Activated T-cell treated with anti-CD3 and anti-CD28 coated beads, Interleukin-2, amount 50 U/mL, for 4 hours (primary cell): ENCODE measurements at regions not wholly inside any gene's neighbourhood (a gene's known extent, or its start where the extent isn't known, plus 50 kb on each side); places are given as distances from the start of the nearest gene placed in this dataset.
"Not testable (repeated sequence)": the region's sequence is repeated elsewhere in the genome, so short reads cannot be mapped to it uniquely, and the experiment has no call there.

ENCODE experiments used
- ATAC-seq, 2 donors: fragments of 200-7000 bp; cut with Tn5 transposase; one replicate each; pipeline ENCODE4 v1.10.0; 2021
- DNase-seq: peaks from one replicate; pipeline ENCODE4 v3.0.0-alpha.2; 2020
- H3K27me3 Mint-ChIP-seq: one replicate; pipeline ENCODE4 v1.8.0; 2021; ENCODE audit warnings: low read depth, mixed read lengths
- H3K36me3 Mint-ChIP-seq: one replicate; pipeline ENCODE4 v1.8.0; 2022; ENCODE audit warnings: mixed read lengths; ENCODE audit not compliant: insufficient read depth
- H3K4me1 Mint-ChIP-seq: one replicate; pipeline ENCODE4 v1.8.0; 2021; ENCODE audit warnings: low read depth, mixed read lengths
- H3K4me3 Mint-ChIP-seq: one replicate; pipeline ENCODE4 v1.8.0; 2021; ENCODE audit warnings: mild to moderate bottlenecking, moderate library complexity, mixed read lengths
- H3K9me3 Mint-ChIP-seq: one replicate; pipeline ENCODE4 v1.8.0; 2021; ENCODE audit warnings: mixed read lengths

DNA sequence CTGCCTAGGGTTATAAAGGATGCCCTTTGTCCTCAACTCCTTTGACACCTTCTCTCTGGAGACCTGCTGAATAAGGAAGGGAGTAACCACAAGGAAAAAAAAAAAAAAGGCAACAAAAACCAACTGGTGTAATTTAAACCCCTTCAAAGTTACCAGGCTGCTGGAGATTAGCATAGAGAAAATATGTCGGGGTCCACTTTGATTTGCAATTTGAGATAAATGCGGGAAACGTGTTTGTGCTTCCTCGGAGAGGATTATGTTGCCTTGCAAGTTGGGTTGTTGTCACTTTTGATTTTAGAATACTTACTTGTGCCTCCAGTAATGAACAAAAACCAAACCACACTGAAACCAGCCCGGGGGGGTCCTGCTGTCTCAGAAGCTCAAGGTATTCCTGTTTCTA, 200.2 kb upstream of the MYL2 start:
- Mint-ChIP-seq H3K4me3 (no peak overlapping the region), H3K4me1 (no peaks in the 10 kb centered on the region), H3K9me3 (no peaks in the 10 kb centered on the region), H3K36me3 (no peaks in the 10 kb centered on the region), H3K27me3 (peaks cover 13% of the 10 kb centered on the region)
- DNase-seq (no peak), ATAC-seq (no peak)

- Mint-ChIP-seq H3K9me3 (no peaks in the 10 kb centered on the region), H3K36me3 (no peaks in the 10 kb centered on the region), H3K4me3 (no peak overlapping the region), H3K27me3 (peaks cover 11% of the 10 kb centered on the region), H3K4me1 (peaks cover 1% of the 10 kb centered on the region)
- ATAC-seq (no peak), DNase-seq (no peak)
These were observed 196.6 kb upstream of the MYL2 start for GRCh38 chr12:111117017-111117416.

GRCh38 chr12:111113313-111113712, 192.9 kb upstream of the MYL2 start:
- H3K4me3 Mint-ChIP-seq, ATAC-seq, H3K36me3 Mint-ChIP-seq, DNase-seq, H3K4me1 Mint-ChIP-seq, H3K27me3 Mint-ChIP-seq, H3K9me3 Mint-ChIP-seq: not testable (repeated sequence)

- Mint-ChIP-seq H3K9me3 (no peaks in the 10 kb centered on the region), H3K27me3 (peaks cover 5% of the 10 kb centered on the region), H3K4me3 (no peak overlapping the region), H3K4me1 (peaks cover 3% of the 10 kb centered on the region), H3K36me3 (no peaks in the 10 kb centered on the region)
- ATAC-seq (no peak), DNase-seq (no peak)
These were observed 192.1 kb upstream of the MYL2 start for GRCh38 chr12:111112311-111113098.

- DNase-seq (no peak), ATAC-seq (no peak)
- no peak overlapping the region for H3K4me3 Mint-ChIP-seq
- peaks cover 3% of the 10 kb centered on the region for H3K27me3 Mint-ChIP-seq
- H3K9me3 Mint-ChIP-seq: no peaks in the 10 kb centered on the region
- H3K4me1 Mint-ChIP-seq: peaks cover 3% of the 10 kb centered on the region
- no peaks in the 10 kb centered on the region for H3K36me3 Mint-ChIP-seq
These were observed 191.3 kb upstream of the MYL2 start for GRCh38 chr12:111111681-111112080.

GRCh38 chr12:111110556-111110955, 190.2 kb upstream of the MYL2 start:
- no peak overlapping the region for H3K4me3 Mint-ChIP-seq
- peaks cover 3% of the 10 kb centered on the region for H3K27me3 Mint-ChIP-seq
- DNase-seq: no peak
- no peaks in the 10 kb centered on the region for H3K36me3 Mint-ChIP-seq
- peaks cover 3% of the 10 kb centered on the region for H3K4me1 Mint-ChIP-seq
- no peaks in the 10 kb centered on the region for H3K9me3 Mint-ChIP-seq
- no peak for ATAC-seq

DNA sequence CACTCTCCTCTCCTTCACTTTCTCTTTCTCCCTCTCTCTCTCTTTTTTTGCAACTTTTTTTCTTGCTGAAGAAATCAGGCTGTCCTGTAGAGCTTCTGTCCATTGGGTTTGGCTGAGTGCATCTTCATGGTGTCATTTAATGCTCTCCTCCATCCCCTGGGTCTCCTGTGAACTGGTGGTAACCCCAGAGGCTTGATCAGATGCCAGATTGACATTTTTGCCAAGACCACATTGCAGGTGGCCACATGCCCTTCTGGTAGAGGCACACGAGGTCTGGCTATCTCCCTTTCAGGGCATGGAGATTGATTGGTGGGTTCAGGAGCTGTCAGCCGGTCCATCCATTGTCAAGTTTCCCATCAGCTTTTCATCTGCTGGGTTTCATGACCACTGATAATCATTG, 188.3 kb upstream of the MYL2 start:
- Mint-ChIP-seq H3K4me1 (peaks cover 3% of the 10 kb centered on the region), H3K9me3 (no peaks in the 10 kb centered on the region), H3K27me3 (no peaks in the 10 kb centered on the region), H3K36me3 (no peaks in the 10 kb centered on the region), H3K4me3 (no peak overlapping the region)
- ATAC-seq (no peak), DNase-seq (no peak)

DNA sequence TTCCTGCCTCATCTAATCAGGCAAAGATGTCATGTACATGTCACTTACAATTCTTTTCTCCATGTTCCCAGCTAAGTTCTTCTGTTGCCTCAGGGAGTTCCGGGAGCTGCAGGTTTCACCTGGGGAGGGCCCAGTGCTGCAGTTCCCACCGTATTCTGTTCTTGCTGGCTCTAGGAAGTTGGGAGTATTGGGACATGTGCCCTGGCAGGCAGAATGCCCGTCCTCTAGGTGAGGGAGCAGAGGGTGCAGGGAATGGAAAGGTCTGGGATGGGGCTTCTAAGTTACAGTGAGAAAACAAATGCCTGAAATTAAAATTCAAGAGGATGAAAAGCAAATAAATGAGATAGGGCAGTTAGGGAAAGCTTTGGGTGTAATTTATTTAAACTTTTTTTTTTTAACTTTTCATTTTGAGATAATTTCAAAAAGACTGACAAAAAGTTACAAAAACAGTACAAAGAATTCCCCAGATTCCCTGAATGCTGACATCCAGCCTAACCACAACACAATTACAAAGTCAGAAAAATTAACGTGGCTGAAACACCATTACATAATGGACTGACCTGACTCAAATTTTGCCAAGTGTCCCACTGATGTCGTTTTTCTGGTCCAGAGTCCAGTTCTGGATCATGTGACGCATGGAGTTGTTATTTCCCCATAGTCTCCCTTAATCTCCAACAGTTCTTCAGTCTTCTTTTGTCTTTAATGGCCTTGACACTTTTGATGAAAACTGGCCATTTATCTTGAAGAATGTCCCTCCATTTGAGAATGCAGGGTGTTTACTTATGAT, 187.2 kb upstream of the MYL2 start:
- H3K4me1 Mint-ChIP-seq: peaks cover 3% of the 10 kb centered on the region
- DNase-seq (no peak), ATAC-seq (no peak)
- no peak overlapping the region for H3K4me3 Mint-ChIP-seq
- no peaks in the 10 kb centered on the region for H3K9me3 Mint-ChIP-seq
- no peaks in the 10 kb centered on the region for H3K36me3 Mint-ChIP-seq
- H3K27me3 Mint-ChIP-seq: no peaks in the 10 kb centered on the region

DNA sequence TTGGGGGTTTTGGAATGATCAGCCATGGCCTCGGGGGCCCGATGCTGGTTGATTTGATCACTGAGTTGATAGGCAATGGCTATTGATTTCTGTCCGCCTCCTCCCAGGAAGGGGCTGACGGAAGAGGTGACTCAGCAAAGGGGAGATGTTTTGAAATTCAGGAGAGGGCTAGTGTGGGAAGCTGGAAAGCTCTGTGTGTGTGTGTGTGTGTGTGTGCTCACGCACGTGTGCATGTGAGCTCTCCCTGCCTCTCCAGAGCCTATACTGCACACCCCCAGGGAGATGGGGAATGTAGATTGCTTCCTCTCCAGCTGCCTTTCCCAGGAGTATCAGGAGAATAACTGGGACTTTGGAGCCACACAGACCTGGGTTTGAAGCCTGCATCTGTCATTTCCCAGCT, 184.9 kb upstream of the MYL2 start:
- Mint-ChIP-seq H3K36me3 (no peaks in the 10 kb centered on the region), H3K27me3 (no peaks in the 10 kb centered on the region), H3K4me1 (no peaks in the 10 kb centered on the region), H3K9me3 (no peaks in the 10 kb centered on the region), H3K4me3 (no peak overlapping the region)
- DNase-seq (no peak), ATAC-seq (no peak)

- Mint-ChIP-seq H3K27me3 (no peaks in the 10 kb centered on the region), H3K4me3 (no peak overlapping the region), H3K9me3 (no peaks in the 10 kb centered on the region), H3K36me3 (no peaks in the 10 kb centered on the region), H3K4me1 (peaks cover 6% of the 10 kb centered on the region)
- no peak for ATAC-seq
- no peak for DNase-seq
These were observed 183.2 kb upstream of the MYL2 start for GRCh38 chr12:111103583-111103982.

DNA sequence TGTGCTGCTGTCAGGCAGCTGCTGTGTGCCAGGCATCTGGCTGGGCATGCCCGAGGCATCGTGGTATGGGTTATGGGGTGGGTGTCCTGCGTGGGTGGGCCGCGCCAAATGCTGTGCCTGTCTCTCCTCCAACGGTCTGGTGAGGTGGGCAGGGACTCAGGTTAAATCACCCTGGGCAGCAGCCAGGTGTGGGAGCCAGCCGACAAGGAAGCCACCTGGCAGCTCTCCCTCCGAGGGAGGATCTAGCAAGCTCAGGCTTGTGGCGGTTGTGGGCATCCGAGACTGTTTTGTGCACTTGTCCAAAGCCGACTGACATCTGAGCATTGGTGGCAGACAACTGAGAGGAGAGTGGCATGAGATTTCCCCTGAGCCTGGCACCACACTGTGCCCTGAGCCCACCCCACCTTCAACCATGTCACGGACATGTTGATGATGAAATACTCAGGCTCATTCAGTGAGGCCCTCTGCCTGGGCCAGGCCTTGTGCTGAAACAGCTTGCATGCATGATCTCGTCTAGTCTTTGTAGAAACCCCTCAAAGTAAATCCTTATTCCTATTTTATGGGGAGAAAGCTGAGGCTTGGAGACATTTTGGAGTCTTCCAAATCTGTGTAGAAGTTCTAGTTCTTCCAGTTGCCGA, 181.8 kb upstream of the MYL2 start:
- no peak for ATAC-seq
- Mint-ChIP-seq H3K4me3 (no peak overlapping the region), H3K36me3 (no peaks in the 10 kb centered on the region), H3K27me3 (no peaks in the 10 kb centered on the region), H3K9me3 (no peaks in the 10 kb centered on the region), H3K4me1 (peaks cover 6% of the 10 kb centered on the region)
- DNase-seq: no peak

GRCh38 chr12:111101003-111101402, 180.6 kb upstream of the MYL2 start:
- no peak for DNase-seq
- H3K27me3 Mint-ChIP-seq: no peaks in the 10 kb centered on the region
- H3K4me3 Mint-ChIP-seq: no peak overlapping the region
- H3K36me3 Mint-ChIP-seq: no peaks in the 10 kb centered on the region
- H3K9me3 Mint-ChIP-seq: no peaks in the 10 kb centered on the region
- H3K4me1 Mint-ChIP-seq: peaks cover 6% of the 10 kb centered on the region
- ATAC-seq: no peak

- Mint-ChIP-seq H3K4me1 (peaks cover 6% of the 10 kb centered on the region), H3K36me3 (no peaks in the 10 kb centered on the region), H3K27me3 (no peaks in the 10 kb centered on the region), H3K4me3 (no peak overlapping the region), H3K9me3 (no peaks in the 10 kb centered on the region)
- DNase-seq (no peak), ATAC-seq (no peak)
These were observed 180.2 kb upstream of the MYL2 start for GRCh38 chr12:111100554-111100953.

- Mint-ChIP-seq H3K4me3 (no peak overlapping the region), H3K4me1 (peaks cover 6% of the 10 kb centered on the region), H3K27me3 (no peaks in the 10 kb centered on the region), H3K9me3 (no peaks in the 10 kb centered on the region), H3K36me3 (no peaks in the 10 kb centered on the region)
- ATAC-seq (no peak), DNase-seq (no peak)
These were observed 179.6 kb upstream of the MYL2 start for GRCh38 chr12:111100003-111100402.

- Mint-ChIP-seq H3K4me1 (peaks cover 6% of the 10 kb centered on the region), H3K36me3 (no peaks in the 10 kb centered on the region), H3K9me3 (no peaks in the 10 kb centered on the region), H3K27me3 (no peaks in the 10 kb centered on the region), H3K4me3 (peak overlapping the region; percentile 1)
- no peak for DNase-seq
- no peak for ATAC-seq
These were observed 178.8 kb upstream of the MYL2 start for GRCh38 chr12:111099186-111099585.
